ENCODE measurements at regions not wholly inside any gene's neighbourhood (a gene's known extent, or its start where the extent isn't known, plus 50 kb on each side); places are given as distances from the start of the nearest gene placed in this dataset.

GRCh38 chr14:61192989-61193388 is 88.1 kb downstream of the TMEM30B start:
- no peak for DNase-seq (ENCODE audit: low read depth)

GRCh38 chr14:61191733-61192132 is 89.4 kb downstream of the TMEM30B start:
- DNase-seq (ENCODE audit: low read depth), result no peak

- DNase-seq (ENCODE audit: low read depth), result peak; percentile 52
Measured at GRCh38 chr14:61190341-61190740, 90.8 kb downstream of the TMEM30B start.

- DNase-seq (ENCODE audit: low read depth), result peak; percentile 82
Measured at GRCh38 chr14:61188978-61189808, 91.9 kb downstream of the TMEM30B start.

- DNase-seq (ENCODE audit: low read depth), result no peak
Measured at GRCh38 chr14:61188196-61188595, 92.9 kb downstream of the TMEM30B start.

GRCh38 chr14:61187196-61187905 is 93.8 kb downstream of the TMEM30B start:
- DNase-seq (ENCODE audit: low read depth), result peak; percentile 33

- DNase-seq (ENCODE audit: low read depth), result no peak
Measured at GRCh38 chr14:61186341-61187195, 94.6 kb downstream of the TMEM30B start.

GRCh38 chr14:61185534-61185933 is 95.6 kb downstream of the TMEM30B start:
- no peak for DNase-seq (ENCODE audit: low read depth)

- DNase-seq (ENCODE audit: low read depth), result peak; percentile 92
Measured at GRCh38 chr14:61184112-61184511, 97.0 kb downstream of the TMEM30B start.

GRCh38 chr14:61183196-61183885 is 97.8 kb downstream of the TMEM30B start:
- no peak for DNase-seq (ENCODE audit: low read depth)

- no peak for DNase-seq (ENCODE audit: low read depth)
Measured at GRCh38 chr14:61179796-61180398, 101.2 kb downstream of the TMEM30B start.

GRCh38 chr14:61179061-61179690 is 102.0 kb downstream of the TMEM30B start:
- DNase-seq (ENCODE audit: low read depth), result peak; percentile 66

GRCh38 chr14:61178226-61179060 is 102.7 kb downstream of the TMEM30B start:
- peak; percentile 98 for DNase-seq (ENCODE audit: low read depth)

- DNase-seq (ENCODE audit: low read depth), result peak; percentile 36
Measured at GRCh38 chr14:61177279-61178225, 103.6 kb downstream of the TMEM30B start.

- peak; percentile 33 for DNase-seq (ENCODE audit: low read depth)
Measured at GRCh38 chr14:61176686-61177085, 104.5 kb downstream of the TMEM30B start.

- peak; percentile 90 for DNase-seq (ENCODE audit: low read depth)
Measured at GRCh38 chr14:61174987-61175386, 106.2 kb downstream of the TMEM30B start.

- no peak for DNase-seq (ENCODE audit: low read depth)
Measured at GRCh38 chr14:61174441-61174891, 106.7 kb downstream of the TMEM30B start.

- DNase-seq (ENCODE audit: low read depth), result no peak
Measured at GRCh38 chr14:61171727-61172126, 109.4 kb downstream of the TMEM30B start.

GRCh38 chr14:61168141-61168540 is 113.0 kb downstream of the TMEM30B start:
- DNase-seq (ENCODE audit: low read depth), result no peak

Data from iris pigment epithelial cell (primary cell).